Inflammatory macrophage (primary cell): ENCODE measurements at regions not wholly inside any gene's neighbourhood (a gene's known extent, or its start where the extent isn't known, plus 50 kb on each side); places are given as distances from the start of the nearest gene placed in this dataset.

ENCODE experiments used
- DNase-seq, 2 donors: peaks; one replicate each; pipeline ENCODE4 v3.0.0-alpha.2; 2020 to 2022

- DNase-seq = no peak
These were observed 55.2 kb downstream of the IRX2 start for GRCh38 chr5:2696156-2696807.

GRCh38 chr5:2695200-2695891 lies 56.1 kb downstream of the IRX2 start:
- DNase-seq = no peak

GRCh38 chr5:2691530-2691929 lies 59.9 kb downstream of the IRX2 start:
- no peak for DNase-seq

GRCh38 chr5:2690293-2690692 lies 61.2 kb downstream of the IRX2 start:
- DNase-seq = no peak

- no peak for DNase-seq
These were observed 62.9 kb downstream of the IRX2 start for GRCh38 chr5:2688586-2688985.

GRCh38 chr5:2687746-2688145 lies 63.7 kb downstream of the IRX2 start:
- no peak for DNase-seq

GRCh38 chr5:2686321-2687124 lies 65.0 kb downstream of the IRX2 start:
- DNase-seq = no peak

GRCh38 chr5:2685651-2686272 lies 65.7 kb downstream of the IRX2 start:
- no peak for DNase-seq

- DNase-seq = no peak
These were observed 66.9 kb downstream of the IRX2 start for GRCh38 chr5:2684606-2685005.

- DNase-seq = no peak
These were observed 67.8 kb downstream of the IRX2 start for GRCh38 chr5:2683720-2684119.

GRCh38 chr5:2681476-2681875 lies 70.0 kb downstream of the IRX2 start:
- DNase-seq = no peak

- DNase-seq = no peak
These were observed 70.5 kb downstream of the IRX2 start for GRCh38 chr5:2680979-2681378.

GRCh38 chr5:2677689-2678088 lies 73.8 kb downstream of the IRX2 start:
- DNase-seq = no peak

GRCh38 chr5:2675548-2675947 lies 75.9 kb downstream of the IRX2 start:
- DNase-seq = no peak

- DNase-seq = no peak
These were observed 77.0 kb downstream of the IRX2 start for GRCh38 chr5:2674456-2674855.

- no peak for DNase-seq
These were observed 80.5 kb downstream of the IRX2 start for GRCh38 chr5:2670940-2671339.

- no peak for DNase-seq
These were observed 81.6 kb downstream of the IRX2 start for GRCh38 chr5:2669913-2670312.

- no peak for DNase-seq
These were observed 82.2 kb downstream of the IRX2 start for GRCh38 chr5:2669259-2669658.

GRCh38 chr5:2666081-2666480 lies 85.4 kb downstream of the IRX2 start:
- DNase-seq = no peak

GRCh38 chr5:2663489-2663888 lies 88.0 kb downstream of the IRX2 start:
- DNase-seq = no peak

GRCh38 chr5:2660315-2660714 lies 91.2 kb downstream of the IRX2 start:
- DNase-seq = no peak

- DNase-seq = no peak
These were observed 92.5 kb downstream of the IRX2 start for GRCh38 chr5:2658881-2659470.

GRCh38 chr5:2658447-2658846 lies 93.0 kb downstream of the IRX2 start:
- no peak for DNase-seq
